Mammary epithelial cell (primary cell): ENCODE measurements at regions not wholly inside any gene's neighbourhood (a gene's known extent, or its start where the extent isn't known, plus 50 kb on each side); places are given as distances from the start of the nearest gene placed in this dataset.

ENCODE experiments used
- CTCF ChIP-seq, 2 donors: IDR thresholded peaks in 1 of 2; conservative IDR thresholded peaks in 1 of 2; 2 replicates each; pipeline ENCODE4 v1.5.1; 2011 to 2012; ENCODE audit warnings: inconsistent platforms in 2 of 2, low read length in 2 of 2, mild to moderate bottlenecking in 2 of 2, control low read depth in 1 of 2, low read depth in 1 of 2; ENCODE audit not compliant: insufficient read depth in 1 of 2; ENCODE audit errors: extremely low read depth in 1 of 2
- EZH2 ChIP-seq: IDR thresholded peaks from 2 replicates; pipeline ENCODE4 v1.6.1; 2012; ENCODE audit warnings: low read length, inconsistent platforms, borderline replicate concordance

DNA sequence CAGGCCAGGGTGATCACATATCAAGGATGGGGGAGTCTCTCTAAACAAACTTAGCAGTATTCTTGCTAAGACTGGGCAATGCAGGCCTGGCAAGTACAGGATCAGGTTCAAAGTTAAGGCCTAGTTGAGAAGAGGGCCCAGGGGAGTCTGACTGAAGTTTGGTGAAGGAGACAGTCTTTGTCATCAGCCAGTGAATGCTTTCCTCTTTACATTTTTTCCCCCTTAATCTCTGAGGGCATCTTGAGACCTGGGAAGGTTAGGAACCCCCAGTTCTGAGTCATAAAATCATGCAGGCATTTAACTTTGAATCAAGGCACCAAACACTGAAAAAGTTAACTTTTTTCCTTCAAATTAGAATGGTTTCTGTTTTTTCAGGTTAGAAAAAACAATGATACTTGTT is 311.5 kb downstream of the REEP3 start:
- no peak for TF ChIP-seq CTCF (conservative IDR thresholded peaks at IDR 0.05 in 1 of 2, IDR thresholded peaks at IDR 0.05 in 1 of 2; ENCODE audit: extremely low read depth in 1 of 2, insufficient read depth in 1 of 2, low read depth in 1 of 2, low read length in 2 of 2)
- no peak for TF ChIP-seq EZH2
